HepG2 (cell line): ENCODE measurements at regions not wholly inside any gene's neighbourhood (a gene's known extent, or its start where the extent isn't known, plus 50 kb on each side); places are given as distances from the start of the nearest gene placed in this dataset.

Source experiments
- ATAC-seq: fragments of 200-7000 bp; cut with Tn5 transposase; 3 replicates; pipeline ENCODE4 v1.9.1; 2020; ENCODE audit warnings: mild to moderate bottlenecking, moderate library complexity
- BruUV-seq: library from RNA; stranded (reverse); fragments of 400-500 nt; replicated peaks from 2 replicates; lab custom pipeline; 2021; lab: Mats Ljungman, UMichigan
- CTCF ChIA-PET: fragments of 300-600 bp; formaldehyde crosslinking; extraction: SDS; loops from one replicate; lab custom pipeline; 2021; ENCODE audit warnings: low total read pairs, inconsistent platforms, low intra/inter-chr PET ratio; lab: Yijun Ruan, JAX
- POLR2A ChIA-PET: fragments of 350-600 bp; sonication (Branson Sonifier 250); formaldehyde crosslinking; loops from one replicate; lab custom pipeline; 2020; ENCODE audit warnings: antibody characterized with exemption, inconsistent platforms; lab: Yijun Ruan, JAX
- DNase-seq: peaks from one replicate; pipeline ENCODE4 v3.0.0-alpha.2; 2015; ENCODE audit warnings: low spot score
- FAIRE-seq: peaks from 3 replicates; lab custom pipeline; 2011; peaks lifted over from hg19 to GRCh38; lab: Jason Lieb, UNC
- H2AFZ ChIP-seq: one replicate; pipeline ENCODE4 v1.6.1; 2011; ENCODE audit warnings: low read length, inconsistent platforms
- H3K27ac ChIP-seq: fragments of 300-600 bp; 3 replicates; pipeline ENCODE4 v1.8.0; 2011; ENCODE audit warnings: mixed run types, mild to moderate bottlenecking, mixed read lengths, low read length, inconsistent platforms; ENCODE audit not compliant: insufficient read depth; ENCODE audit errors: extremely low read length
- H3K27me3 ChIP-seq, 2 experiments: fragments of 200-600 bp in 1 of 2; 2 replicates in 1 of 2; 3 replicates in 1 of 2; pipeline versions ENCODE4 v1.6.0 to v1.8.0; 2011; ENCODE audit warnings: low read length in 2 of 2, mild to moderate bottlenecking in 2 of 2, moderate library complexity in 2 of 2, inconsistent platforms in 1 of 2; ENCODE audit not compliant: insufficient read depth in 2 of 2, control insufficient read depth in 1 of 2
- H3K36me3 ChIP-seq, 2 experiments: fragments of 200-600 bp in 1 of 2; replicated peaks in 1 of 2; 2 replicates in 1 of 2; 3 replicates in 1 of 2; pipeline versions ENCODE4 v1.5.1 to v1.8.0; 2011; ENCODE audit warnings: low read length in 2 of 2, inconsistent platforms in 1 of 2; ENCODE audit not compliant: insufficient read depth in 2 of 2, control insufficient read depth in 1 of 2
- H3K4me1 ChIP-seq: 2 replicates; pipeline ENCODE4 v1.5.1; 2012; ENCODE audit warnings: low read length, inconsistent platforms; ENCODE audit not compliant: insufficient read depth
- H3K4me2 ChIP-seq: 2 replicates; pipeline ENCODE4 v1.6.0; 2011; ENCODE audit warnings: low read depth, low read length, inconsistent platforms
- H3K4me3 ChIP-seq, 3 experiments: fragments of 200-600 bp in 1 of 3; sonication (generic), shearing (Covaris generic) in 1 of 3; replicated peaks in 1 of 3; 2 replicates each; pipeline ENCODE4 v1.5.1; 2011 to 2016; ENCODE audit warnings: low read length in 3 of 3, inconsistent platforms in 2 of 3, low read depth in 2 of 3, mild to moderate bottlenecking in 2 of 3, control low read depth in 1 of 3, mixed read lengths in 1 of 3; ENCODE audit not compliant: insufficient read depth in 1 of 3
- H3K79me2 ChIP-seq: one replicate; pipeline ENCODE4 v1.6.1; 2011; ENCODE audit warnings: low read length, inconsistent platforms; ENCODE audit not compliant: insufficient read depth
- H3K9ac ChIP-seq: 2 replicates; pipeline ENCODE4 v1.6.0; 2011; ENCODE audit warnings: mild to moderate bottlenecking, low read depth, low read length, inconsistent platforms; ENCODE audit not compliant: insufficient read depth
- H3K9me3 ChIP-seq: 2 replicates; pipeline ENCODE4 v1.5.1; 2012; ENCODE audit warnings: mild to moderate bottlenecking, low read length
- H4K20me1 ChIP-seq: 2 replicates; pipeline ENCODE4 v1.6.0; 2011; ENCODE audit warnings: inconsistent platforms, mild to moderate bottlenecking, low read length, moderate library complexity; ENCODE audit not compliant: insufficient read depth
- IRF1 ChIP-seq: sonication (generic); formaldehyde crosslinking; IDR thresholded peaks from 2 replicates; pipeline ENCODE4 v1.4.0; 2020; ENCODE audit warnings: low read depth, mild to moderate bottlenecking, missing genetic modification reagents
- MAFF ChIP-seq: IDR thresholded peaks from 2 replicates; pipeline ENCODE4 v1.6.1; 2011; ENCODE audit warnings: low read depth, low read length, improper control_type of control experiment
- PCBP1 ChIP-seq: fragments of 200-400 bp; formaldehyde crosslinking; IDR thresholded peaks from 2 replicates; pipeline ENCODE4 v1.6.1; 2017; ENCODE audit warnings: mild to moderate bottlenecking, low read depth, low read length, borderline replicate concordance
- TFDP2 ChIP-seq: sonication (generic); formaldehyde crosslinking; IDR thresholded peaks from 2 replicates; pipeline ENCODE4 v1.4.0; 2020; ENCODE audit warnings: missing genetic modification reagents
- ZBTB3 ChIP-seq: sonication (generic); formaldehyde crosslinking; IDR thresholded peaks from 2 replicates; pipeline ENCODE4 v1.4.0; 2020; ENCODE audit warnings: low read depth, mild to moderate bottlenecking, moderate library complexity, missing genetic modification reagents, borderline replicate concordance
- ZBTB7A ChIP-seq: sonication (generic); formaldehyde crosslinking; IDR thresholded peaks from 2 replicates; pipeline ENCODE4 v1.8.0; 2022; ENCODE audit warnings: mild to moderate bottlenecking, missing genetic modification reagents
- ZFP36 ChIP-seq: fragments of 150-350 bp; IDR thresholded peaks from 2 replicates; pipeline ENCODE4 v1.6.1; 2018; ENCODE audit warnings: borderline replicate concordance, low read length, low read depth; ENCODE audit not compliant: partially characterized antibody
- ZNF20 ChIP-seq: sonication (generic); formaldehyde crosslinking; IDR thresholded peaks from 2 replicates; pipeline ENCODE4 v1.4.0; 2020; ENCODE audit warnings: mild to moderate bottlenecking, moderate library complexity, missing genetic modification reagents
- ZNF350 ChIP-seq: sonication (generic); formaldehyde crosslinking; IDR thresholded peaks from 2 replicates; pipeline ENCODE4 v1.4.0; 2020; ENCODE audit warnings: mild to moderate bottlenecking, low read depth, missing genetic modification reagents, borderline replicate concordance
- ZNF44 ChIP-seq: sonication (generic); formaldehyde crosslinking; IDR thresholded peaks from 2 replicates; pipeline ENCODE4 v1.5.1; 2020; ENCODE audit warnings: mild to moderate bottlenecking, missing genetic modification reagents
- ZSCAN5A ChIP-seq: sonication (generic); formaldehyde crosslinking; IDR thresholded peaks from 2 replicates; pipeline ENCODE4 v1.8.0; 2022; ENCODE audit warnings: mild to moderate bottlenecking, missing genetic modification reagents, borderline replicate concordance
- WGBS: methylation state at CpG from one replicate; pipeline ENCODE4 v1.1.6; 2017; ENCODE audit warnings: low lambda C conversion rate; 5-methylcytosine and 5-hydroxymethylcytosine counted together
- in situ Hi-C: cut with HindIII; loops from 2 replicates; pipeline ENCODE4 v1.10.0; 2017; ENCODE audit warnings: low pct_unique_long_range_greater_than_20kb; ENCODE audit not compliant: extremely low pct_ligation_motif_present
- intact Hi-C: fragments of 100-400 bp; cut with micrococcal nuclease; formaldehyde crosslinking; loops from one replicate; pipeline ENCODE4 v1.10.0; 2022; ENCODE audit not compliant: unreplicated experiment
- TF ChIP-seq, protein P1 (sequence below): sonication (generic); formaldehyde crosslinking; IDR thresholded peaks from 2 replicates; pipeline ENCODE4 v1.5.0; 2020; ENCODE audit warnings: missing genetic modification reagents, mild to moderate bottlenecking, borderline replicate concordance

DNA sequence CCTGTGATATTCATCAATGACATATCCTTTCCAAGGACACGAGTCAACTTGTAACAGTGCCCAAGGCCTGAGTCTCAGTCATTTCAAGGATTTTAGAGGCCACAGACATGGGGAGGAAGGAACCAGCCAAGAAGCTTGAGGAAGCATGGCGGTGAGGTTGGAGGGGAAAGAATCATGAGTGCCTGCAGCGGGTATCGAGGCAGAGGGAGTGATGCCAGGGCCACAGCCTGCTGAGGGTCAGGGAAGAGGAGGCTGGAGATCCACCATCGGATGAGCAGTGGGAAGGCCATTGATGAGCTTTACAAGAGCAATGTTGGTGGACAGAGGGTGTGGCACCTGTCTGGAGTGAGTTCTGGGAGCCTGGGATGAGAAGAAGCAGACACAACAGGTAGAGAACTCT is 88.5 kb upstream of the IER5L start:
- WGBS = 32% methylated on average over 5 of the region's 5 CpGs
- in situ Hi-C loops = no loop called here
- no peaks in the 10 kb centered on the region for H4K20me1 ChIP-seq
- TF ChIP-seq ZBTB3 (CRISPR knock-in tag) (no peak), ZBTB7A (CRISPR knock-in tag) (no peak), MAFF (no peak), ZFP36 (no peak), ZNF20 (CRISPR knock-in tag) (no peak)
- TF ChIP-seq, protein P1, sequence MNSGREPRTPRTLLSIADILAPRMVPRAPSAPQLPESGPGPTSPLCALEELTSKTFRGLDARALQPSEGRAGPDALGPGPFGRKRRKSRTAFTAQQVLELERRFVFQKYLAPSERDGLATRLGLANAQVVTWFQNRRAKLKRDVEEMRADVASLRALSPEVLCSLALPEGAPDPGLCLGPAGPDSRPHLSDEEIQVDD (CRISPR knock-in tag) = no peak
- TF ChIP-seq, all 625 proteins: peak for 0
- no peak for ATAC-seq
- Histone ChIP-seq H3K9ac (no peak overlapping the region), H3K4me3 (no peak overlapping the region), H3K36me3 (no peaks in the 10 kb centered on the region), H3K27ac (no peak overlapping the region), H3K9me3 (no peaks in the 10 kb centered on the region), H3K27me3 (peaks cover 5 to 44% of the 10 kb centered on the region in 2 experiments; a peak in 3 of 5 replicates), H3K4me1 (peaks cover 11% of the 10 kb centered on the region; the same call in 1 of the 2 replicates), H3K79me2 (no peaks in the 10 kb centered on the region), H2AFZ (no peak overlapping the region), H3K4me2 (no peak overlapping the region)
- intact Hi-C loops = no loop called here
- no peak for FAIRE-seq
- no peak for DNase-seq
- BruUV-seq = no TSS peak
- CTCF ChIA-PET = no interaction called here
- POLR2A ChIA-PET = no interaction called here

GRCh38 chr9:129264388-129264787 is 86.3 kb upstream of the IER5L start:
- ChIA-PET POLR2A (no interaction called here), CTCF (no interaction called here)
- Histone ChIP-seq H3K4me3 (no peak overlapping the region), H3K9ac (no peak overlapping the region), H3K27ac (no peak overlapping the region), H3K4me2 (no peak overlapping the region), H3K79me2 (no peaks in the 10 kb centered on the region), H3K9me3 (no peaks in the 10 kb centered on the region), H4K20me1 (no peaks in the 10 kb centered on the region), H3K4me1 (no peaks in the 10 kb centered on the region), H2AFZ (no peak overlapping the region), H3K36me3 (no peaks in the 10 kb centered on the region), H3K27me3 (peaks cover 3 to 52% of the 10 kb centered on the region in 2 experiments; a peak in 4 of 5 replicates)
- ATAC-seq = no peak
- no TSS peak for BruUV-seq
- 16% methylated on average over 4 of the region's 5 CpGs for WGBS
- no peak for FAIRE-seq
- DNase-seq = no peak
- intact Hi-C loops (no loop called here), in situ Hi-C loops (no loop called here)
- TF ChIP-seq TFDP2 (CRISPR knock-in tag) = no peak
- TF ChIP-seq IRF1 (CRISPR knock-in tag) = no peak
- no peak for TF ChIP-seq PCBP1
- no peak for TF ChIP-seq ZNF350 (CRISPR knock-in tag)
- TF ChIP-seq ZNF44 (CRISPR knock-in tag) = no peak
- TF ChIP-seq ZSCAN5A (CRISPR knock-in tag) = no peak
